ENCODE measurements at regions not wholly inside any gene's neighbourhood (a gene's known extent, or its start where the extent isn't known, plus 50 kb on each side); places are given as distances from the start of the nearest gene placed in this dataset.

GRCh38 chr4:110787109-110787508 is 164.2 kb upstream of the PITX2 start:
- peaks cover 11% of the 10 kb centered on the region for H3K4me1 ChIP-seq (ENCODE audit: control insufficient read depth, extremely low read depth, insufficient read depth, low read length)
- H3K79me2 ChIP-seq (ENCODE audit: control insufficient read depth, insufficient read depth, low read length), result no peaks in the 10 kb centered on the region
- no peak overlapping the region for H3K9ac ChIP-seq (replicated peaks; ENCODE audit: extremely low read depth, insufficient read depth, low read length)
- H3K27ac ChIP-seq (ENCODE audit: insufficient read depth, low read depth, low read length), result no peak overlapping the region
- CTCF ChIA-PET, result no interaction called here
- POLR2A ChIA-PET, result no interaction called here
- H2AFZ ChIP-seq (ENCODE audit: low read depth, low read length), result no peak overlapping the region
- dilution Hi-C loops (cut with MboI; ENCODE audit: extremely low pct_ligation_motif_present, low sequenced_read_pairs) (no loop called here), intact Hi-C loops (cut with micrococcal nuclease) (no loop called here)
- no TSS peak for BruUV-seq (replicated peaks)
- TF ChIP-seq MYC (IDR thresholded peaks at IDR 0.05; ENCODE audit: low read depth, low read length) (no peak), JUN (IDR thresholded peaks at IDR 0.05; ENCODE audit: borderline replicate concordance, insufficient read depth, insufficient read length, low read depth) (no peak), EZH2 (IDR thresholded peaks at IDR 0.05; ENCODE audit: borderline replicate concordance, low read depth, low read length, severe bottlenecking) (no peak), GATA2 (IDR thresholded peaks at IDR 0.05; ENCODE audit: insufficient read depth, insufficient read length, low read depth, low read length) (no peak), CTCF (IDR thresholded peaks at IDR 0.05; ENCODE audit: extremely low read depth in 1 of 2, insufficient read depth in 1 of 2, low read depth in 1 of 2, low read length in 2 of 2) (no peak), FOS (IDR thresholded peaks at IDR 0.05; ENCODE audit: borderline replicate concordance, insufficient read depth, low read length) (no peak), POLR2A (IDR thresholded peaks at IDR 0.05; ENCODE audit: low read depth, low read length) (no peak), POLR2AphosphoS5 (IDR thresholded peaks at IDR 0.05; ENCODE audit: insufficient read depth, low read depth, low read length) (no peak), MAX (IDR thresholded peaks at IDR 0.05; ENCODE audit: insufficient read depth, insufficient read length) (no peak)
- FAIRE-seq (no peak), DNase-seq (ENCODE audit: low read depth, low spot score) (no peak)
- no peaks in the 10 kb centered on the region for H3K9me1 ChIP-seq (replicated peaks; ENCODE audit: control insufficient read depth, extremely low read depth, insufficient read depth, low read length)
- no peak overlapping the region for H3K4me3 ChIP-seq (replicated peaks in 1 of 3; ENCODE audit: insufficient read depth in 1 of 3, low read depth in 1 of 3, low read length in 3 of 3)
- H4K20me1 ChIP-seq (replicated peaks; ENCODE audit: control insufficient read depth, extremely low read depth, insufficient read depth, low read length), result no peaks in the 10 kb centered on the region
- H3K27me3 ChIP-seq (ENCODE audit: control insufficient read depth in 2 of 2, insufficient read depth in 2 of 2, low read length in 2 of 2), result no peaks in the 10 kb centered on the region
- no peak overlapping the region for H3K4me2 ChIP-seq (ENCODE audit: insufficient read depth, low read length)
- no peaks in the 10 kb centered on the region for H3K9me3 ChIP-seq (replicated peaks; ENCODE audit: control insufficient read depth, insufficient read depth, low read length)
- H3K36me3 ChIP-seq (ENCODE audit: control insufficient read depth in 2 of 2, extremely low read depth in 1 of 2, insufficient read depth in 2 of 2, low read length in 2 of 2), result no peaks in the 10 kb centered on the region

Data from endothelial cell of umbilical vein (primary cell).